IMR-90 (cell line): ENCODE measurements at regions not wholly inside any gene's neighbourhood (a gene's known extent, or its start where the extent isn't known, plus 50 kb on each side); places are given as distances from the start of the nearest gene placed in this dataset.

Source experiments
- ATAC-seq: fragments of 200-7000 bp; cut with Tn5 transposase; 2 replicates; pipeline ENCODE4 v1.9.1; 2020; ENCODE audit warnings: low read depth, mild to moderate bottlenecking, moderate library complexity
- BruUV-seq: library from RNA; stranded (reverse); fragments of 400-500 nt; replicated peaks from 2 replicates; lab custom pipeline; 2021; lab: Mats Ljungman, UMichigan
- CTCF ChIA-PET: fragments of 300-600 bp; formaldehyde crosslinking; extraction: SDS; loops from one replicate; lab custom pipeline; 2021; ENCODE audit warnings: antibody characterized with exemption; lab: Yijun Ruan, JAX
- POLR2A ChIA-PET: fragments of 300-600 bp; sonication (Branson Sonifier 250); formaldehyde crosslinking; loops from one replicate; lab custom pipeline; 2022; ENCODE audit warnings: antibody characterized with exemption; ENCODE audit not compliant: unreplicated experiment; lab: Charles Lee
- DNase-seq: peaks from one replicate; pipeline ENCODE4 v3.0.0; 2013
- H2AFZ ChIP-seq: replicated peaks from 2 replicates; pipeline ENCODE3; 2013; ENCODE audit warnings: low read length, mild to moderate bottlenecking; ENCODE audit not compliant: poor library complexity
- H2AK5ac ChIP-seq: 2 replicates; pipeline ENCODE4 v1.6.1; 2013; ENCODE audit warnings: low read depth, low read length, inconsistent platforms
- H2AK9ac ChIP-seq: replicated peaks from 2 replicates; pipeline ENCODE3; 2013; ENCODE audit warnings: mild to moderate bottlenecking, low read depth, low read length, moderate library complexity; ENCODE audit not compliant: poor library complexity
- H2BK120ac ChIP-seq: 2 replicates; pipeline ENCODE4 v1.6.1; 2013; ENCODE audit warnings: low read depth, low read length, inconsistent platforms
- H2BK15ac ChIP-seq: 3 replicates; pipeline ENCODE4 v1.6.1; 2013; ENCODE audit warnings: low read depth, low read length, inconsistent platforms
- H2BK20ac ChIP-seq: 2 replicates; pipeline ENCODE4 v1.6.1; 2013; ENCODE audit warnings: low read depth, mild to moderate bottlenecking, inconsistent platforms, low read length, moderate library complexity
- H2BK5ac ChIP-seq: 2 replicates; pipeline ENCODE4 v1.6.1; 2013; ENCODE audit warnings: mild to moderate bottlenecking, low read depth, low read length, inconsistent platforms; ENCODE audit not compliant: poor library complexity, severe bottlenecking
- H3K14ac ChIP-seq: replicated peaks from 2 replicates; pipeline ENCODE4 v1.6.1; 2013; ENCODE audit warnings: low read depth, low read length, inconsistent platforms
- H3K18ac ChIP-seq: 2 replicates; pipeline ENCODE4 v1.6.1; 2013; ENCODE audit warnings: low read depth, low read length, control low read depth
- H3K23ac ChIP-seq: 2 replicates; pipeline ENCODE4 v1.6.1; 2013; ENCODE audit warnings: low read depth, low read length, inconsistent platforms
- H3K27ac ChIP-seq: 2 replicates; pipeline ENCODE4 v1.5.1; 2013; ENCODE audit warnings: mild to moderate bottlenecking, control low read depth, low read length; ENCODE audit not compliant: insufficient read depth
- H3K27me3 ChIP-seq: 2 replicates; pipeline ENCODE4 v1.6.1; 2013; ENCODE audit warnings: low read length; ENCODE audit not compliant: control insufficient read depth, insufficient read depth
- H3K36me3 ChIP-seq: 2 replicates; pipeline ENCODE4 v1.6.1; 2013; ENCODE audit warnings: low read length, mixed read lengths; ENCODE audit not compliant: control insufficient read depth, insufficient read depth
- H3K4ac ChIP-seq: 2 replicates; pipeline ENCODE4 v1.6.1; 2013; ENCODE audit warnings: low read depth, low read length, inconsistent platforms
- H3K4me1 ChIP-seq: 2 replicates; pipeline ENCODE4 v1.6.1; 2013; ENCODE audit warnings: low read length, mixed read lengths; ENCODE audit not compliant: control insufficient read depth, insufficient read depth
- H3K4me2 ChIP-seq: 2 replicates; pipeline ENCODE4 v1.6.1; 2013; ENCODE audit warnings: low read depth, mild to moderate bottlenecking, control low read depth, low read length, moderate library complexity
- H3K4me3 ChIP-seq: 2 replicates; pipeline ENCODE4 v1.5.1; 2013; ENCODE audit warnings: low read depth, mild to moderate bottlenecking, control low read depth, low read length, moderate library complexity; ENCODE audit not compliant: insufficient read depth
- H3K56ac ChIP-seq: 2 replicates; pipeline ENCODE4 v1.6.1; 2013; ENCODE audit warnings: low read length, inconsistent platforms; ENCODE audit not compliant: insufficient read depth; ENCODE audit errors: extremely low read depth
- H3K79me1 ChIP-seq, 2 experiments: 2 replicates each; pipeline ENCODE4 v1.6.1; 2013; ENCODE audit warnings: low read length in 2 of 2, inconsistent platforms in 1 of 2, low read depth in 1 of 2
- H3K9ac ChIP-seq: 2 replicates; pipeline ENCODE4 v1.6.1; 2013; ENCODE audit warnings: low read depth, low read length, control low read depth
- H3K9me1 ChIP-seq: 2 replicates; pipeline ENCODE4 v1.6.1; 2013; ENCODE audit warnings: low read length, inconsistent platforms; ENCODE audit not compliant: insufficient read depth
- H3K9me3 ChIP-seq: 2 replicates; pipeline ENCODE4 v1.6.1; 2013; ENCODE audit warnings: low read length; ENCODE audit not compliant: control insufficient read depth, insufficient read depth
- H4K20me1 ChIP-seq: 2 replicates; pipeline ENCODE4 v1.6.1; 2013; ENCODE audit warnings: low read length, inconsistent platforms; ENCODE audit not compliant: insufficient read depth
- H4K5ac ChIP-seq: 2 replicates; pipeline ENCODE4 v1.6.1; 2013; ENCODE audit warnings: mild to moderate bottlenecking, low read depth, low read length, control low read depth
- H4K8ac ChIP-seq, 2 experiments: 2 replicates each; pipeline ENCODE4 v1.6.1; 2013; ENCODE audit warnings: low read depth in 2 of 2, low read length in 2 of 2, control low read depth in 1 of 2, inconsistent platforms in 1 of 2
- H4K91ac ChIP-seq: 2 replicates; pipeline ENCODE4 v1.6.1; 2013; ENCODE audit warnings: low read depth, low read length, inconsistent platforms; ENCODE audit not compliant: insufficient read depth
- CEBPB ChIP-seq: IDR thresholded peaks from 2 replicates; pipeline ENCODE4 v1.6.1; 2012; ENCODE audit warnings: low read depth, low read length, improper control_type of control experiment
- CHD1 ChIP-seq: IDR thresholded peaks from 2 replicates; pipeline ENCODE4 v1.6.1; 2012; ENCODE audit warnings: low read depth, low read length, improper control_type of control experiment
- MAFK ChIP-seq: IDR thresholded peaks from 2 replicates; pipeline ENCODE4 v1.6.1; 2012; ENCODE audit warnings: low read depth, low read length, improper control_type of control experiment
- MAZ ChIP-seq: IDR thresholded peaks from 2 replicates; pipeline ENCODE4 v1.6.1; 2012; ENCODE audit warnings: low read depth, mild to moderate bottlenecking, low read length, improper control_type of control experiment, moderate library complexity, borderline replicate concordance
- MXI1 ChIP-seq: IDR thresholded peaks from 2 replicates; pipeline ENCODE4 v1.6.1; 2012; ENCODE audit warnings: low read depth, mild to moderate bottlenecking, low read length, moderate library complexity, borderline replicate concordance
- RAD21 ChIP-seq: IDR thresholded peaks from 2 replicates; pipeline ENCODE4 v1.6.1; 2012; ENCODE audit warnings: low read length, improper control_type of control experiment
- SMC3 ChIP-seq: fragments of 150-350 bp; IDR thresholded peaks from 2 replicates; pipeline ENCODE4 v1.6.1; 2016; ENCODE audit warnings: low read depth, mild to moderate bottlenecking, antibody characterized with exemption, low read length, moderate library complexity
- USF2 ChIP-seq: fragments of 150-350 bp; IDR thresholded peaks from 2 replicates; pipeline ENCODE4 v1.6.1; 2017; ENCODE audit warnings: mild to moderate bottlenecking, antibody characterized with exemption, low read length, low read depth
- WGBS, 2 experiments: methylation state at CpG; one replicate each; pipeline versions ENCODE4 v1.1.5 to v1.1.7; 2013; ENCODE audit warnings: missing lambda C conversion rate in 2 of 2; ENCODE audit not compliant: insufficient read length in 1 of 2; ENCODE audit errors: extremely low coverage in 2 of 2; 5-methylcytosine and 5-hydroxymethylcytosine counted together
- dilution Hi-C: fragments of 300-500 bp; cut with HindIII; formaldehyde crosslinking; loops from one replicate; pipeline ENCODE4 v1.14.3; 2018; ENCODE audit warnings: low sequenced_read_pairs; ENCODE audit not compliant: unreplicated experiment
- in situ Hi-C: fragments of 300-500 bp; cut with MboI; formaldehyde crosslinking; loops from 3 replicates; pipeline ENCODE4 v1.14.3; 2019; ENCODE audit warnings: low sequenced_read_pairs, inconsistent platforms, mixed read lengths
- intact Hi-C: fragments of 100-400 bp; cut with micrococcal nuclease; formaldehyde crosslinking; loops from 2 replicates; pipeline ENCODE4 v1.10.0; 2022

- Histone ChIP-seq H3K9me1 (no peaks in the 10 kb centered on the region), H2BK5ac (no peak overlapping the region), H3K14ac (no peak overlapping the region), H2BK15ac (no peak overlapping the region), H4K20me1 (no peaks in the 10 kb centered on the region), H4K91ac (no peak overlapping the region), H4K8ac (no peak overlapping the region), H3K27me3 (no peaks in the 10 kb centered on the region), H2AK5ac (no peak overlapping the region), H3K4me2 (no peak overlapping the region), H3K56ac (no peak overlapping the region), H2AK9ac (no peak overlapping the region), H2BK120ac (no peak overlapping the region), H3K36me3 (no peaks in the 10 kb centered on the region), H3K4me1 (no peaks in the 10 kb centered on the region), H3K18ac (no peak overlapping the region), H4K5ac (no peak overlapping the region), H3K23ac (no peak overlapping the region), H3K4me3 (no peak overlapping the region), H3K79me1 (no peaks in the 10 kb centered on the region), H2AFZ (no peak overlapping the region), H3K4ac (no peak overlapping the region), H3K9me3 (no peaks in the 10 kb centered on the region), H2BK20ac (no peak overlapping the region), H3K27ac (no peak overlapping the region), H3K9ac (no peak overlapping the region)
- WGBS, 2 experiments = no CpG with 5 or more reads among the region's 2 CpGs
- POLR2A ChIA-PET = no interaction called here
- DNase-seq (no peak), ATAC-seq (no peak)
- intact Hi-C loops (no loop called here), dilution Hi-C loops (no loop called here), in situ Hi-C loops (no loop called here)
- TF ChIP-seq MAFK (no peak), MXI1 (no peak), MAZ (no peak), RAD21 (no peak), SMC3 (no peak), USF2 (no peak), CEBPB (no peak), CHD1 (no peak)
- CTCF ChIA-PET = no interaction called here
- no TSS peak for BruUV-seq
These were observed 460.5 kb upstream of the ADGRL2 start for GRCh38 chr1:81340239-81340638.
